ENCODE measurements at regions not wholly inside any gene's neighbourhood (a gene's known extent, or its start where the extent isn't known, plus 50 kb on each side); places are given as distances from the start of the nearest gene placed in this dataset.

- no peak for ATAC-seq (ENCODE audit: low FRiP score)
- DNase-seq (ENCODE audit: low spot score): no peak
- TF ChIP-seq CTCF (IDR thresholded peaks at IDR 0.05): no peak
These were observed 1430.7 kb downstream of the BRD1 start for GRCh38 chr22:48396785-48397530.

GRCh38 chr22:48396091-48396784 is 1431.4 kb downstream of the BRD1 start:
- ATAC-seq (ENCODE audit: low FRiP score): no peak
- DNase-seq (ENCODE audit: low spot score): no peak
- no peak for TF ChIP-seq CTCF (IDR thresholded peaks at IDR 0.05)

GRCh38 chr22:48395201-48395600 is 1432.5 kb downstream of the BRD1 start:
- ATAC-seq (ENCODE audit: low FRiP score) (no peak), DNase-seq (ENCODE audit: low spot score) (no peak)
- TF ChIP-seq CTCF (IDR thresholded peaks at IDR 0.05): no peak

- TF ChIP-seq CTCF (IDR thresholded peaks at IDR 0.05): no peak
- ATAC-seq (ENCODE audit: low FRiP score) (no peak), DNase-seq (ENCODE audit: low spot score) (no peak)
These were observed 1432.9 kb downstream of the BRD1 start for GRCh38 chr22:48394787-48395186.

- no peak for TF ChIP-seq CTCF (IDR thresholded peaks at IDR 0.05)
- no peak for DNase-seq (ENCODE audit: low spot score)
- ATAC-seq (ENCODE audit: low FRiP score): no peak
These were observed 1433.8 kb downstream of the BRD1 start for GRCh38 chr22:48393885-48394284.

- TF ChIP-seq CTCF (IDR thresholded peaks at IDR 0.05): no peak
- DNase-seq (ENCODE audit: low spot score): no peak
- no peak for ATAC-seq (ENCODE audit: low FRiP score)
These were observed 1434.7 kb downstream of the BRD1 start for GRCh38 chr22:48393041-48393370.

- DNase-seq (ENCODE audit: low spot score) (no peak), ATAC-seq (ENCODE audit: low FRiP score) (no peak)
- no peak for TF ChIP-seq CTCF (IDR thresholded peaks at IDR 0.05)
These were observed 1435.9 kb downstream of the BRD1 start for GRCh38 chr22:48391820-48392219.

All from omental fat pad (tissue), 3 donors.